Stimulated activated CD8-positive, alpha-beta memory T cell treated with anti-CD3 and anti-CD28 coated beads, Interleukin-12 subunit alpha, Interleukin-12 subunit beta, amount 100 ng/mL, for 4 hours (primary cell): ENCODE measurements at regions not wholly inside any gene's neighbourhood (a gene's known extent, or its start where the extent isn't known, plus 50 kb on each side); places are given as distances from the start of the nearest gene placed in this dataset.
"Not testable (repeated sequence)": the region's sequence is repeated elsewhere in the genome, so short reads cannot be mapped to it uniquely, and the experiment has no call there.

Source experiments
- DNase-seq: peaks from one replicate; pipeline ENCODE4 v3.0.0-alpha.2; 2020; ENCODE audit warnings: low read depth

DNA sequence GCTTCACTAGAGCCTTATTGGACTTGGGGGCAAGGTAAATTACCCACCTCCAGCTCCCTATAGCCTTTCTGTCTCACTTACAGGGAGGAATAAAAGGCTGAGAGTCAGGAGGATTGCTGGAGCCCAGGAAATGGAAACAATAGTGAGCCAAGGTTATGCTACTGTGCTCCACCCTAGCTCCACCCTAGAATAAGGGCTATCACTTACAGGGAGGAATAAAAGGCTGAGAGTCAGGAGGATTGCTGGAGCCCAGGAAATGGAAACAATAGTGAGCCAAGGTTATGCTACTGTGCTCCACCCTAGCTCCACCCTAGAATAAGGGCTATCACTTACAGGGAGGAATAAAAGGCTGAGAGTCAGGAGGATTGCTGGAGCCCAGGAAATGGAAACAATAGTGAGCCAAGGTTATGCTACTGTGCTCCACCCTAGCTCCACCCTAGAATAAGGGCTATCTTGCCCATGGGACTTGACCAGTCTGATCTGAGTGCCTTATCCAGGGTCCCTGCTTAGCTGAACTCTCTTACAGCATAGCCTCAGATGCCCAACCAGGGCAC is 150.6 kb upstream of the UGT8 start:
- not testable (repeated sequence) for DNase-seq

DNA sequence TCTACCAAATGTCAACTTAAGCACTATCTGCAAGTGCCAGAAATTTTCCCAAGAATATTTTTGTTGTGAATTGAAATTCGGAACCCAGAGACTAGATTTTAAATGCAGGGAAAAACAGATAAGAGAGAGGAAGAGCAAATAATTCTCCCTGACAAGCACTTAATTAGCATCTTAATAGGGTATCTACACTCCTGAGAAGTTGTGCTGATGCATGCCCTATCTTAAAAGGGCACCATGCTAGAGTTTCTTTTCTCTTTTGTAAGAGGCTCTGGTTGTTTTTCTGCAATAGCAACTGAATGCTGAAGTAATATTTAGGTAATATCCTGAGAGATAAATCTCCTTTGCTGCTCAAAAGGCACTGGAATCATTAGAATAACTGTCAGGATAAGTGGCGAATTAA is 139.9 kb upstream of the UGT8 start:
- no peak for DNase-seq

DNA sequence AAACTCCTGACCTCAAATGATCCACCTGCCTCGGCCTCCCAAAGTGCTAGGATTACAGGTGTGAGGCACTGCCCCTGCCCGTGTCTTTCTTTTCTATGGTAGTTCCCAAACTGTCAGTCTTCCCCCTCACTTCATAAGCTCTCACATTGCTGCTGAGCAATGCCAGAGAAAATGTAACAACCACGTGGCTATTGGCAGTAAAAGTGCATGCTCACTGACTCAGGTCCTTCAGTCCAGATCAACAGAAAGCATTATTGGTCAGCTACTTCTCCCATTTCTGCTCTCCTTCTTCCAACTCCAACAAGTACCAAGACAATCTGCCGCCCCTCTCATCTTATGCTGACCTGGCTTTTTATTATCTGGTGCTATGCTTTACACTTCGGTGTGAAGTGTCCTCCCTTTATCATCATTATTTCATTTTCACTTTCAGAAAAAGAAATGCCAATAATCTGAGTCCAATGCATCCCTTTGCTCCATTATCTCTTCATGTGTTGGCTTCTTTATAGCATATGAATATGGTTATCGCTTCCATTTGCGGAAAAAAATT is 133.8 kb upstream of the UGT8 start:
- no peak for DNase-seq

DNA sequence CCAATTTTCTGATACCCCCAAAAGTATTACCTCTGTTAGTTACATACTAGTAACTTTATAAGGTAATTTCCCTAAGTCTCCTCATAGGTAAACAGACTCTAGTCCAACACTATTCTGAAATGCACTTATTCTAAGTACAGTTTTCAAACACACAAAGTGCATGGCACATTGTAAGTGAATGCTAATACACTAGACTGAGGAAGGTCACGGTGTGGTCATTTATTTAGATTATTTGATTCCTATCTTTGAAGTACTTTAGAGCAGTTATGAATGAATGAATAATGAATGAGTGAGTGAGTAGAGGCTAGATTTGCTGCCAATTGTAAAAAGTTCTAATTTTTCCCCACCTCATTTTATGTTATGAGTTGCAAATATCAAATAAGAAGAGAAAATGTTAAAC is 132.8 kb upstream of the UGT8 start:
- no peak for DNase-seq

DNA sequence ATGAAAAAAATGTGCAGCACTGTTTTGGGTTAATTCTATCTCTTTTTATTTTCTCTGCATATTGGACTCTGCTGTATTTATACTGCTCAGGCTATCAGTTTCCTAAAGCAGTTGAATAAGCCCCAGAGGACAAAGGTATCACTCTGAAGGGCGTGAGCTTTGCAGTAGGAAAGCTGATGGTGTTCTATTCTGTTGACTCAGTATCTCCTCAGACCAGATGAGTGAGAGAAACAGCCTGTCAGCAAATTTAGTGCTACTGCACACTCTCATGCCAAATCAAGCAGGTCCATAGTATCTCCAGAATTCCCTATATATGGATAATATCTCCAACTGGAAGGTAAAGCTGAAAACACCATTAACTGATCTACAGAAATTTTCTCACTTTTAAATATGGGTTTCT is 132.3 kb upstream of the UGT8 start:
- no peak for DNase-seq

DNA sequence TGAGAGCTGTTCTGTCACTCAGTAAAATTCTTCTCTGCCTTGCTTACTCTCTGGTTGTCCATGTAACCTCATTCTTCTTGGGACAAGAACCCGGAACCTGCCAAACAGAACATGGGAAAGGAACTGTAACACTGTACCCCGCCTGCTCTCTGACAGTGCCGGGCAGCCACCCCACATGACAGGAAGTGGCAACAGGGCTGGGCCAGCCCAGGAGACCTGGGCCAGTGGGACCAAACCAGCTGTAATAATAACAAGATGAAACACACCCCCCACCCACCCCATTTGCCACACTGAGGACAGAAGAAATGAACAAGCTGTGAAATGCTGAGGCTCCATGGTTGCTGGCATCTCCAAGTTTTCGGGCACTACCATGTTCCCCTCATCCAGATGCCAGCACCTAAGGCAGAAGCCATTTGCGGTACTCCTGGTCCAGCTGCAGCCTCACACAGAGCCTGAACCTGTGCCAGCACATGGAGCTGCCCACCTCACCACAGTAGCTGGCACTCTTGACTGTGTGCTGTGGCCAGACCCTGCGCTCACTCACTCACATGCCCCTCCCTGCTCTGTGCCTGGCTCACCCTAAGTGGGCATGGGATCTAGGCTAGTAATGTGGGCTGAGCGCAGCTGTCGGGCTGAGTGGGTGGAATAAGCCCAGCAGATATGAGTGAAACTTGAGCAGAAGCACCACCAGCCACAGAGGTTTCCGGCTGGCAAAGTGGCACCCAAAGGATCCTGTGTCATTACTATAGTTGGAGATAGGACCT is 126.2 kb upstream of the UGT8 start:
- DNase-seq, result no peak

DNA sequence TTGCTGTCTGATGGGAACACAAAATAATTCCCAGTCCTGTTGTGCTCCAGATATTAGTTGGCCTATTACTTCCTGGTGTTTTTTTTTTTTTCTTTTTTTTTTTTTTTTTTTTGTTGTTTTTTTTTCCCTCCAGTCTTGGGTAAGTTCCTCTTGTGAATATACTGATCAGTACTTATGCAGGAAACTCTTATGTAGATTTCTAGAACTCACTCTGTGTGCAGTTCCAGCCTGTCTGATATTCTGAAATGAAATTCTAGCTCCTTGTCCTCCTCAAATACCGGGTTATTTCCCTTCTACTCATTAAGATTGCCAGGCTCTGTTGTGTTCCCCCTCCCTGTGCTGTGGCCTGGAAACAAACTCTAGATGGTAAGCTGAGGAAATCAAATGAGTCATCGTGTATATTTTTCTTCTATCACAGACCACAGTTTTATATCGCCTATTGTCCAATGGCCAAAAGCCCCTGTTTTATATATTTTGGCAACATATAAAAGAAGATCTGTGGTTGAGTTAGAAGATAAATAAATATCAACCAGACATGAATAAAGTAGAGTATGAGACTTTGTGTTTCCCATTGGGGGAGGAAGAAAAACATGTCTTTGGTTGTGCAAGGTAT is 124.3 kb upstream of the UGT8 start:
- no peak for DNase-seq

DNA sequence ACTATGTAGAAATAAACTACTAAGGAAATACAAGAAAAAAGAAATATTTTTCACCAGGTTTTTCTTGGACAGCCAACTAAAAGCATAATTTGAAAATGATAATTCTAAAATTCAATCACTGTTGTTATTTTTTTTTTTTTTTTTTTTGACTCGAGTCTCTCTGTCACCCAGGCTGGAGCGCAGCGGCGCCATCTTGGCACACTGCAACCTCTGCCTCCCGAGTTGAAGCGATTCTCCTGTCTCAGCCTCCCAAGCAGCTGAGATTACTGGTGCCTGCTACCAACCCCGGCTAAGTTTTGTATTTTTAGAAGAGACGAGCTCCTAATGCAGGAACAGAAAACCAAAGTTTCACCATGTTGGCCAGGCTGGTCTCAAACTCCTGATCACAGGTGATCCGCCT is 122.3 kb upstream of the UGT8 start:
- no peak for DNase-seq

DNA sequence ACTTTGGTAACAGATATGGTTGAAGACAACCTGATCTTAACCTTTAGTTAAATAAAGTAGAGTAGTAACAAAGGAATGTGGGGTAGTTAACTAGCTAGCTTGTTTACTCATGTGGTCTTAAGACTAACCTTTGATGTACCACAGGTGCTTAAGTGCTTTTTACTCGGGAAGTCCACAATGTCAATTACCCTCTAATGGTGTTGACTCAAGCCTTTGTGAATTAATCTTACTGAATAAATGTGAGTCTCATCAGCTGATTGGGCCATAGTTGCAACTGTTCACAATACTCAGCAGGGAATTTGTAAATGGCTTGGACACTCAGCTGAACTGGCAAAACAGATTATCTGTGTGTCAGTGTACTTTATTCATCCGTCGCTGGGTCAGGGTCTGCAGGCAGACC is 119.0 kb upstream of the UGT8 start:
- no peak for DNase-seq

DNA sequence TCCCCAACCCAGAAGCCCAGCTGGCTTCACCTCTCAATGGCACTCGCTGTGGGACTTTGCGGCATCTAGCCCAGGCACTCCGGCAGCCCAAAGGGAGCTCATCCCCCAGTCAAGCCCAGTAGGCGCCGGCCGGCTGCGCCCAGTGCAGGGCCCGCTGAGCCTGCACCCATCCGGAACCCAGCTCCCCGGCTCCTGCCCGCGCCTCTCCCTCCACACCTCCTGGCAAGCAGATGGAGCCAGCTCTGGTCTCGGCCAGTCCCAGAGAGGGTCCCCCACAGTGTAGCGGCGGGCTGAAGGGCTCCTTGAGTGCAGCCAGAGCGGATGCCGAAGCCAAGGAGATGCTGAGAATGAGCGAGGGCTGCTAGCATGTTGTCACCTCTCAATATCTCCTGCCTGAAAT is 116.8 kb upstream of the UGT8 start:
- no peak for DNase-seq

DNA sequence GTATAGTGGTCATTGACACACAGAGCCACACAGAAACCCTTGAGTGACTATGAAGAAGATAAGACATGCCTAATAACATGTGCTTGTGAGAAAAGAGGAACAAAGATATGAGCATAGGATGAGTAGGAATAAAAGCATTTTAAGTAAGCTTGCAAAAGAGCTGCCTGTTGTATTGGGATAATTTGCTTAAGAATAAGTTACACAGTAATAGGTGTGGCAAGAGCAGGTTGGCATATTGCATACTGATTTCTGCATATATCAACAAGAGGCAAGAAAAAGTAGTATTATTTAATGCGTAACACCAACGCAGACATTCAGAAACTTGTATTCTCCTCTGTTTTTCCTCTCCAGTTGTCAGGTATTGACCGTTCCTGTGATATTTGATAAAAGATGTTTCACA is 111.5 kb upstream of the UGT8 start:
- no peak for DNase-seq

DNA sequence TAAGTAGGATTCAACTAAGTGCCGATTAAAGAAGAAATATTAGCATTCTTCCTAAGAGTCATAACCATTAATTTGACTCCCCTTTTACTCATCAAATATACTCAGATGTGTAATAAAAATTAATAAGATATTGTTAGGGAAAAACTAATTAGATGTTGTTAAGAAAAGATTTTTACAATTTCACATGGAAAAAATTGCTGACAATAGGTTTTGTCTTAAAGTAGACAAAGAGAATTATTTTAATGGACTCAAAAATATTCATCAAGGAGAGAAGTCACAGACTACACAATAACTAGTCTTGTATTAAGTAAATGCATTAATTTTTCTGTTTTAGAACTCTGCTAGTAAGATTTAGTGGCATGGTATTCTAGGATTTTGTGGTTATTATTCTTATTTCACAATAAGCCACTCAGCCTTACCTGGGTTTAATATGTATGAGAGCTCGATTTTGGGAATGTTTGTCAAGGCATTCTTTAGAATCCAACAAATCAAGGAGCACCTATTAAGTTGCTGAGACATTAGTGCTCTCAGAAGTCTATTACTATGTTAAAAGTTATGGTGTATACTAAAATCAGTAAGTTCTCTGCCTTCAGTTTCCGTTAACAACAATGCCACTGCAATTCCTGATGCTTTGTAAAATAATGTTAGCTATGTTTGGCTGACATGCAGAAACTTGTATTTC is 110.2 kb upstream of the UGT8 start:
- no peak for DNase-seq

DNA sequence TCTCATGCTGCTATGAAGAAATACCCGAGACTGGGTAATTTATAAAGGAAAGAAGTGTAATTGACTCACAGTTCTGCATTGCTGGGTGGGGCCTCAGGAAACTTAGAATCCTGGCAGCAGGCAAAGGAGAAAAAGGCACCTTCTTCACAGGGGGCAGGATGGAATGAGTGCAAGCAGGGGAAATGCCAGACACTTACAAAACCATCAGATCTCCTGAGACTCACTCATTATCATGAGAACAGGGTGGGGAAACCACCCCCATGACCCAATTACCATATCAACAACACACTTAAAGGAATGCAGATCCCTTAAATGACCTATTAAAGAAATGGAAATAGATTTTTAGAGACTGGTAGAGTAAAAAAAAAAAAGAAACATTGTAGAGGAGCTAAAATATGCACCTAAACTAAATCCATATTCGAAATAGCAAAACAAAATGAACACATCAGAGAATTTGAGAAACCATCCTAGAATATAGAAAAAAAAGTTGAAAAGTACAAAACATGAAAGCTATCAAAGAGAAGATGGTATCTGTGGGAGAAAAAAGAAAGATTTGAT is 104.3 kb upstream of the UGT8 start:
- no peak for DNase-seq

DNA sequence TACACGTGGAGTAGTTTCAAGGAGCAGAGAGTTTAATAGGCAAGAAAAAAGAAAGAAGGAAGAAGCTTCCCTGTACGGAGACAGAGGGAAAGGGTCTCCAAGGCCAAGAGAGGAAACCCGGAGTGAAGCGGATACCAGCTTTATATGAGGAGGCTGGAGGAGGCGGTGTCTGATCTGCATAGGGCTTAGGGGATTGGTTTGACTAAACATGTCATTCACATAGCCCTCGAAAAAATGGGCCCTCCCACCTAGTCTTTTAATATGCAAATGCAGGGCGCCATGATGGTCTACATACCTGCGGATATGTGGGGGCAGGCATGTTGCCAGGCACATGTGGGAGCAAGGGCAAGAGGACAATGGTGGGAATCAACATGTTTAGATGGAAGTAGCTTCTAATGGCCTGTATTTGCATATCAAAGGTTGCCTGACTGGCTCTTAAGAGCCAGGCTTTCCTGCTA is 103.1 kb upstream of the UGT8 start:
- DNase-seq, result no peak

DNA sequence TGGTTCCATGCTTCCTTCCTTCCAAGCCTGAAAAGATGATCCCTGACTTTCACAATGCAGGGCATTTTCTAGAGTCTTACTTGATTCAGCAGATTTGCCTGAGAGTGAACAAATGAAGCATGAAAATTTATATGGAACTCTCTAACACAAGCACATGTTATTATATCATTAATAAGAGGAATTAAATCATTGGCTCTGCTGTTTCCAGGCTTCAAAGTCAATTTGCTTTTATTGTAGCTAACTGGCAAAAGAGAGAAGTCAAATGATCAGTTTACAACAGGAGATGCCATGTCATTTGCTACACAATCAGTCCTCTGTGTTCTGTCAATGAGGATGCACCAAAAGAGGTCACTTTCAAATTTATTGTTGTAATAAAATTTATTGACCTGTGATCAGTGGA is 101.5 kb upstream of the UGT8 start:
- DNase-seq, result no peak

DNA sequence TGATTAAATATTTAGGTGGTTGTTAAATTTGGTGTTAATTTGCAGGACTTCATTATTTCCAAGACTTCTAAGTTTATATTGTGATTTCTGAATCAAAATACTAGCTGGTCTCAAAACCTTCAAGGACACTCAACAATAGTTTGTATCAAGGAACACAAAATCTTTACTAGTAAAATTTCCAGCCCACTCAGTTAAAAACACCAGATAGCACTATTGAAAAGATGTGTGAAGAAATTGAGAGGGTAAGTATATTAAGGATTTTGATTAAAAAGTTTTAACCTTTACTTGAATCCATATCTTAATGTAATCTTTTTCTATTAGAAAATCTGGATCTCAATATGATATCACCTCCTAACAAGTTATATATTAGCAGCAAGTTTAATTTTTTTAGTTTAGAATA is 89.3 kb upstream of the UGT8 start:
- no peak for DNase-seq

DNA sequence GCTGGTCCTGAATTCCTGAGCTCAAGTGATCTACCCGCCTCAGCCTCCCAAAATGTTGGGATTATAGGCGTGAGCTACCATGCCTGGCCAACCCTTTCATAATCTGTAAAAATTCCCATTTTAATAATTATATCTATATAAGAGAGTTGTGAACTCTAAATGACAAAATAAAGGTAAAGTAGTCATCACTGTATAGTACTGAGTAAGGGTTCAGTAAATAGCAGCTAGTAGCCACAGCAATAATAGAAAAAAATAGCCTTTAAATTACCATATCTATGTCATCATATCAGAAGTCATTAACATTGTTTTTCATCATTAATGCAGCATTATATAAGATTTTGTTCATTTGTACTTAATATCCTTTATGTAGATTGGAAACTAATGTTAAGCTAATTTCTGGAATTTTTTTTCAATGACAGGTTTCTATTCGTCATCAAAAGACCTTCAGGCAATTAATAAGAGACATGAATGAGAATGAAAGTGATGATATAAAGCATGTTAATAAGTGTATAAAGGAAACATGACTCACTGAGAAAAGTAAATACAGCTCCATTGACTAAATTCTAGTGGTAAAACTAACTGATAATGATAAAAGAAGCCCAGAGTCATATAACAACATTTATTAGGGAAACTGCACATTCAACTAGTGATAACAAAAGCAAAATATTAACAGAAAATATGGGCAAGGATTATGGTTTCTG is 85.9 kb upstream of the UGT8 start:
- DNase-seq, result no peak

DNA sequence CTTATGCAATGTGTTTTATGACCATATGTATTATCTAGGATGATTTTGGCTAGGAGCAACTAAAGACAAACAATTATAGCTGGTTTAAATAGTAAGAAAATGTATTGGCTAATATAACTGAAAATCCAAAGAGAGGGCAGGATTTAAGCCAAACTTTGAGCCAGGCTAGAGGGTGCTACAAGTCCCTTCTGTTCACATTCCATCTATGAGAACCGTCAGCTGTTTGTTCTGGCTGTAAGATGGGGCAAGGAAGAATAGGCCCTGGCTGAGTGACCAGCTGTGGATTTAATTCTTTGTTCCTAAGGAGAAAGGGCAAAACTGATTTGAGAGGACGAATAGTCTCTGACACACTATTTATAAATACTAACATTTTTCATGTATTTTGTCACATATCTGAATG is 79.2 kb upstream of the UGT8 start:
- DNase-seq, result no peak

DNA sequence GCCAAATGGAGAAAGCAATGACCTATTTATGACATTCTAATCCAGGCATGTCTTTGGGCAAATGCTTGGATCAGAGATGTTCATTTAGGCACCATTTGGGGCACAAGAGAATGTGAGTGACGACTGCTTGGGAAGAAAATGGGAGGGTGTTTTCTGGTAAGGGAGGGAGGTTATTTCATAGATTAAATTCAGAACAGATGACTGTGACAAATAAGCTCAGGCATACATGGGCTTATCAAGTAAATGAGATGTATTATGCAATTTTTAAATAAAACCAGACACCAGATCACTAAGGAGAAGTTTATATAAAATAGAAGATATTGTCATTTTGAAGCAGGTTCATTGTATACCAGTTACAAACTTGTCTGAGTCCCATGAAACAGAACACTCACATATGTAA is 71.4 kb upstream of the UGT8 start:
- DNase-seq, result no peak

DNA sequence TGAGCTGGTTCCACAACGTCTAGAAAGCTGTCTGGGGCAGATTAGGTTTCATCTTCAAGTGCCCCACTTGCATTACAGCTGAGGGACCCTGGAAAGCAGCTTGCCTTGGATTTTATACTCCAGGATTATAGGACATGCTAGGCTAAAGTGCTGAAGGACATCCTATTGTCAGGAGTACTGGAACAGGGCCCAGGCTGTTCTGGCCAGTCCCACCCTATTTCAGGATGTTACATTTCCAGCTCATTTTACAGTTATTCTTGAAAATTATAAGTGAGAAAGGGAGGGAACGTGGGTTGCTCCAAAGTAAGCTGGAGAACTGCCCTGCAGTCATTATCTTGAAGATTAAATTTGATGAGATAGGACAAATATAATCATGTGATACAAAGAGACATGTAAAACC is 71.0 kb upstream of the UGT8 start:
- DNase-seq, result no peak

DNA sequence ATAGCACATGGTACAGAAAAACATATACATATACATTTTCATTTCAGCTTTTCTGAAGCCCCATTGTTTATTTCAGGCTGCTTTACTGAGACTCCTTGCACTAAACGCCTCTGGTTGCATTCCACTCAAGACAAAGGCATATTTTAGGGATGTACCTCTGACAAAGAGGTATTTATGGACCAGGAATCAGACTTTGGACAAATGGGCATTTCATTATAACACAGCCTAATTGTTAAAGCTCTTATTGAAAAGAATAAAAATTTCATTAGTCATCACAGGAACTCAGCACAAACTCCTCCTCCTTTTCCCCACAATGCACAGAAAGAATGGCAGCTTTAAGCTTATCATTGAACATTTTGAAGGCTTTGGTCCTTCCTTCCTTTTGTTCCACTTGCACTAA is 62.9 kb upstream of the UGT8 start:
- no peak for DNase-seq

DNA sequence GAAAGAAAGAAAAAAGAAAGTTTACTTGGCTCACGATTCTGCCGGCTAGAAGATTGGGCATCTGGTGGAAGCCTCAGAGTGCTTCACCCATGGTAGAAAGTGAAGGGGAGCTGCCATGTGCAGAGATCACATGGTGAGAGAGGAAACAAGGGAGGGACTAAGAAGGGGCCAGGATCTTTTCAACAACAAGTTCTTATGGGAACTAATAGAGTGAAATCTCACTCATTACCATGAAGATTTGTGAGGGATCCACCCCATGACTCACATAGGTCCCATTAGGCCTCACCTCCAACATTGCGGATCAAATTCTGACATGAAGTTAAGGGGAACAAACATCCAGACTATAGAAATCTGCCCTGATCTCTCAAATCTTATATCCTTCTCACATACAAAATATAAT is 61.3 kb upstream of the UGT8 start:
- DNase-seq, result no peak
